ENCODE measurements at regions not wholly inside any gene's neighbourhood (a gene's known extent, or its start where the extent isn't known, plus 50 kb on each side); places are given as distances from the start of the nearest gene placed in this dataset.

DNA sequence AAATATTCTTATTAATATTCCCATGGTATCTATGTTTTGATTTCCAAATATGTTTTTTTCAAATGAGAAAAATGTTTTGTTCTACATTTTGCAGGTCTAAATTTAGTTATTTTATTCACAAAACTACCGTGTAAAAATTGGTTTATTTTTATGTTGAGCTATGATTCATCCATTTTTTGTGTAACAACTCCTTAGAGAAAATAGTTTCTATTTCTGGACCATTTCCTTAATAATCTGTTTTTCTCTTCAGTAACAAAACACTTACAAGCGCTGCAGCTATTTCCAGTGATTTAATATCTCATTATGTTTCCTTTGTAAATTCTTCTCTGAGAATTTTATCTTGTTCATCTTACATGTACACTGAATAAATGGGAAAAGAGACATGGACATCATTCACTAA lies 550.7 kb upstream of the SLITRK5 start:
- Histone ChIP-seq H2AFZ (ENCODE audit: low read depth, low read length) (no peak overlapping the region), H3K36me3 (ENCODE audit: control insufficient read depth in 2 of 2, extremely low read depth in 1 of 2, insufficient read depth in 2 of 2, low read length in 2 of 2) (no peaks in the 10 kb centered on the region), H3K9ac (replicated peaks; ENCODE audit: extremely low read depth, insufficient read depth, low read length) (no peak overlapping the region), H3K9me1 (replicated peaks; ENCODE audit: control insufficient read depth, extremely low read depth, insufficient read depth, low read length) (no peaks in the 10 kb centered on the region), H3K4me2 (ENCODE audit: insufficient read depth, low read length) (no peak overlapping the region), H3K4me1 (ENCODE audit: control insufficient read depth, extremely low read depth, insufficient read depth, low read length) (no peaks in the 10 kb centered on the region), H3K4me3 (replicated peaks in 1 of 3; ENCODE audit: insufficient read depth in 1 of 3, low read depth in 1 of 3, low read length in 3 of 3) (no peak overlapping the region), H3K9me3 (replicated peaks; ENCODE audit: control insufficient read depth, insufficient read depth, low read length) (no peaks in the 10 kb centered on the region), H3K79me2 (ENCODE audit: control insufficient read depth, insufficient read depth, low read length) (no peaks in the 10 kb centered on the region), H3K27me3 (ENCODE audit: control insufficient read depth in 2 of 2, insufficient read depth in 2 of 2, low read length in 2 of 2) (no peaks in the 10 kb centered on the region), H3K27ac (ENCODE audit: insufficient read depth, low read depth, low read length) (no peak overlapping the region), H4K20me1 (replicated peaks; ENCODE audit: control insufficient read depth, extremely low read depth, insufficient read depth, low read length) (no peaks in the 10 kb centered on the region)
- dilution Hi-C loops (cut with MboI; ENCODE audit: extremely low pct_ligation_motif_present, low sequenced_read_pairs) (no loop called here), intact Hi-C loops (cut with micrococcal nuclease) (no loop called here)
- POLR2A ChIA-PET, result no interaction called here
- FAIRE-seq (no peak), DNase-seq (ENCODE audit: low read depth, low spot score) (no peak)
- no TSS peak for BruUV-seq (replicated peaks)
- CTCF ChIA-PET, result no interaction called here
- TF ChIP-seq JUN (IDR thresholded peaks at IDR 0.05; ENCODE audit: borderline replicate concordance, insufficient read depth, insufficient read length, low read depth) (no peak), EZH2 (IDR thresholded peaks at IDR 0.05; ENCODE audit: borderline replicate concordance, low read depth, low read length, severe bottlenecking) (no peak), FOS (IDR thresholded peaks at IDR 0.05; ENCODE audit: borderline replicate concordance, insufficient read depth, low read length) (no peak), MYC (IDR thresholded peaks at IDR 0.05; ENCODE audit: low read depth, low read length) (no peak), POLR2A (IDR thresholded peaks at IDR 0.05; ENCODE audit: low read depth, low read length) (no peak), POLR2AphosphoS5 (IDR thresholded peaks at IDR 0.05; ENCODE audit: insufficient read depth, low read depth, low read length) (no peak), GATA2 (IDR thresholded peaks at IDR 0.05; ENCODE audit: insufficient read depth, insufficient read length, low read depth, low read length) (no peak)
- TF ChIP-seq, protein P1, sequence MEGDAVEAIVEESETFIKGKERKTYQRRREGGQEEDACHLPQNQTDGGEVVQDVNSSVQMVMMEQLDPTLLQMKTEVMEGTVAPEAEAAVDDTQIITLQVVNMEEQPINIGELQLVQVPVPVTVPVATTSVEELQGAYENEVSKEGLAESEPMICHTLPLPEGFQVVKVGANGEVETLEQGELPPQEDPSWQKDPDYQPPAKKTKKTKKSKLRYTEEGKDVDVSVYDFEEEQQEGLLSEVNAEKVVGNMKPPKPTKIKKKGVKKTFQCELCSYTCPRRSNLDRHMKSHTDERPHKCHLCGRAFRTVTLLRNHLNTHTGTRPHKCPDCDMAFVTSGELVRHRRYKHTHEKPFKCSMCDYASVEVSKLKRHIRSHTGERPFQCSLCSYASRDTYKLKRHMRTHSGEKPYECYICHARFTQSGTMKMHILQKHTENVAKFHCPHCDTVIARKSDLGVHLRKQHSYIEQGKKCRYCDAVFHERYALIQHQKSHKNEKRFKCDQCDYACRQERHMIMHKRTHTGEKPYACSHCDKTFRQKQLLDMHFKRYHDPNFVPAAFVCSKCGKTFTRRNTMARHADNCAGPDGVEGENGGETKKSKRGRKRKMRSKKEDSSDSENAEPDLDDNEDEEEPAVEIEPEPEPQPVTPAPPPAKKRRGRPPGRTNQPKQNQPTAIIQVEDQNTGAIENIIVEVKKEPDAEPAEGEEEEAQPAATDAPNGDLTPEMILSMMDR (IDR thresholded peaks at IDR 0.05; ENCODE audit: extremely low read depth in 1 of 2, insufficient read depth in 1 of 2, low read depth in 1 of 2, low read length in 2 of 2), result no peak
- TF ChIP-seq, protein P2, sequence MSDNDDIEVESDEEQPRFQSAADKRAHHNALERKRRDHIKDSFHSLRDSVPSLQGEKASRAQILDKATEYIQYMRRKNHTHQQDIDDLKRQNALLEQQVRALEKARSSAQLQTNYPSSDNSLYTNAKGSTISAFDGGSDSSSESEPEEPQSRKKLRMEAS (IDR thresholded peaks at IDR 0.05; ENCODE audit: insufficient read depth, insufficient read length), result no peak
